BE2C (cell line): ENCODE measurements at regions not wholly inside any gene's neighbourhood (a gene's known extent, or its start where the extent isn't known, plus 50 kb on each side); places are given as distances from the start of the nearest gene placed in this dataset.

ENCODE experiments used
- DNase-seq: peaks from one replicate; pipeline ENCODE4 v3.0.0-alpha.2; 2020
- H3K27me3 ChIP-seq: fragments of 250-450 bp; sonication (Bioruptor Pico); 2 replicates; pipeline ENCODE4 v1.5.1; 2020; ENCODE audit warnings: mild to moderate bottlenecking
- H3K36me3 ChIP-seq: fragments of 250-450 bp; sonication (Bioruptor Pico); 2 replicates; pipeline ENCODE4 v1.5.1; 2020; ENCODE audit warnings: mild to moderate bottlenecking
- H3K4me1 ChIP-seq: fragments of 250-450 bp; sonication (Bioruptor Pico); 2 replicates; pipeline ENCODE4 v1.5.1; 2020
- H3K4me3 ChIP-seq: 2 replicates; pipeline ENCODE4 v1.5.1; 2011; ENCODE audit warnings: low read depth, low read length
- H3K9me3 ChIP-seq: fragments of 250-450 bp; sonication (Bioruptor Pico); 2 replicates; pipeline ENCODE4 v1.5.1; 2020
- TF ChIP-seq, protein P1 (sequence below): IDR thresholded peaks from 2 replicates; pipeline ENCODE4 v1.5.1; 2012; ENCODE audit warnings: mild to moderate bottlenecking, low read depth, low read length

DNA sequence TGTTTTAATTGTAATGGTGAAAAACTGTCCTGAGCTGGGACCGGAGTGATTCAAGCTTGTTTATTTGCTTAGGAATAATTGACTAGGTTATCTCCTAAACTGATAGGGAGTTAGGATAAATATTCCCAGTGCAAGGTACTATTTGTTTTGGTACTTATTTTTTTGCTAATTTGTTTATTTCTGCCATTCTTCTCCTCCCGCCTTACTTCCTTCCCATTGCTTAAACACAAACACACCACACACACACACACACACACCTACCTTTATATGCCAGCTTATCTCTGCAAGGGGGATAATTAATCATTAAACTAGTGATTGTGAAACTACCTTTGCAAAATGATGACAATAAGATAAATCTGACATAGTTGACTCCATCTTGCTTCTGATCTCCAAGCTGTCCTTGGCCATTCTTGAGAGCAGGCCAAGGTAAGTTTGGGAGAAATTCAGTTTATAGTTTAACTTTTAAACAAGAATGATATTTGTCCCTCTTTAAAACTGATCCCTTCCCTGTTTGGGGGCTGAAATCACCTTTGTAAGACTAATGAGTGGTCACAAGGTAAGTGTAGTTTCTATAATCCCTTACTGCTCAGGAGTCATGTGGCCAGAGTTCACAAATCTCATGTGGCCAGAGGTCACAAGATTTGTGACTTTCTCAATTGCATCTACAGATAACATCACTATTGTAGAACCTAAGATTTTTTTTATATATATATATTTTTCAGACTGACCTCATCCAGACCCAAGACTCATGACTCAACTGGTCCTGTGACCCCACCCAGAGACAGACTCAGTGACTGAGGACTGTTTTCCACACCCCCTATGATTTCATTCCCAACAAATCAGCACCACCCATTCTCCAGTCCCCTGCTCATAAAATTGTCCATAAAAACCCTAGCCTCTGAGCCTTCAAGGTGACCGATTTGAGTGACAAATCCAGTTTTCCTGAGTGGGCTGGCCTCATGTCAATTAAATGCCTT is 83.1 kb upstream of the LRRTM4 start:
- TF ChIP-seq, protein P1, sequence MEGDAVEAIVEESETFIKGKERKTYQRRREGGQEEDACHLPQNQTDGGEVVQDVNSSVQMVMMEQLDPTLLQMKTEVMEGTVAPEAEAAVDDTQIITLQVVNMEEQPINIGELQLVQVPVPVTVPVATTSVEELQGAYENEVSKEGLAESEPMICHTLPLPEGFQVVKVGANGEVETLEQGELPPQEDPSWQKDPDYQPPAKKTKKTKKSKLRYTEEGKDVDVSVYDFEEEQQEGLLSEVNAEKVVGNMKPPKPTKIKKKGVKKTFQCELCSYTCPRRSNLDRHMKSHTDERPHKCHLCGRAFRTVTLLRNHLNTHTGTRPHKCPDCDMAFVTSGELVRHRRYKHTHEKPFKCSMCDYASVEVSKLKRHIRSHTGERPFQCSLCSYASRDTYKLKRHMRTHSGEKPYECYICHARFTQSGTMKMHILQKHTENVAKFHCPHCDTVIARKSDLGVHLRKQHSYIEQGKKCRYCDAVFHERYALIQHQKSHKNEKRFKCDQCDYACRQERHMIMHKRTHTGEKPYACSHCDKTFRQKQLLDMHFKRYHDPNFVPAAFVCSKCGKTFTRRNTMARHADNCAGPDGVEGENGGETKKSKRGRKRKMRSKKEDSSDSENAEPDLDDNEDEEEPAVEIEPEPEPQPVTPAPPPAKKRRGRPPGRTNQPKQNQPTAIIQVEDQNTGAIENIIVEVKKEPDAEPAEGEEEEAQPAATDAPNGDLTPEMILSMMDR = no peak
- Histone ChIP-seq H3K36me3 (no peaks in the 10 kb centered on the region), H3K27me3 (no peaks in the 10 kb centered on the region), H3K4me1 (no peaks in the 10 kb centered on the region), H3K4me3 (no peak overlapping the region), H3K9me3 (no peaks in the 10 kb centered on the region)
- no peak for DNase-seq

DNA sequence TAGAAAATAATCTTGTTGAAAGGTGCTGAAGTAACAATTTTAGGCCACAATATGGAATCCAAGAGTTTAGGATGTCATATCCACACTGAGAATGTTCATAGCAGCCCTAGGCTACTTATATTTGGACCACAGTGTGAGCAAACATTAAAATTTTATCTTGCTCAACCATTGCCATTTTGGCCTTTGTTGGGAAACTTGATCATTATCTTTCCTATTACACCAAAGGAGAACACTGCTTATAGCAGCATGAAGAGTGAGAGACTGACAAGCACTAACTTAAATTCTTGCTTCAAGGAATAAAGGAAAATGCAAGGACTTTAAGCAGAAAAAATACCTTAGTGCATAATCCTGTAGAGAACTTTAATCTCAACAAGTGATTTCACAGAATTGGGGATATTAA is 86.3 kb upstream of the LRRTM4 start:
- TF ChIP-seq, protein P1 = no peak

DNA sequence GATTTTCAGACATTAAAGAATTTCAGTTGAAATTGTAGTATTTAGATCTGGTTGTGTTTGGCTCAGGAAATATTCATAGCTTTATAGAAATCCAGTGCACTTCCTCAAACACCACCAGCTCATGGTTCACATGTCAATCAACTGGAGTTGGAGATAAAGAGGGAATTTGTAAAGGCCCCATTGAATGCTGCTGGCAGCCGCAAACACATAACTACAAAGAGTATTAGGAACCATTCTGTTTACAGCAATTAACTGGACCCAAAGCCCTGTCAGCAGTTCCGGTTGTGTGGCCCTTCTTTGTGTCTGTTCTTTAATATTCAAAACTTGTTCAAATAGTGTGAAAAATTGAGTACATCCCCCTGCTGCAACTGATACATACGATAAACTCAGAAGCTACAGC is 107.4 kb upstream of the LRRTM4 start:
- no peaks in the 10 kb centered on the region for H3K36me3 ChIP-seq
- H3K9me3 ChIP-seq = no peaks in the 10 kb centered on the region
- H3K27me3 ChIP-seq = no peaks in the 10 kb centered on the region
- H3K4me1 ChIP-seq = no peaks in the 10 kb centered on the region
- TF ChIP-seq, protein P1 = no peak
- H3K4me3 ChIP-seq = no peak overlapping the region
- DNase-seq = no peak

More for the DNA sequence above, 86.3 kb upstream of the LRRTM4 start:
- H3K36me3 ChIP-seq = no peaks in the 10 kb centered on the region
- H3K27me3 ChIP-seq = no peaks in the 10 kb centered on the region
- H3K4me3 ChIP-seq = no peak overlapping the region
- no peaks in the 10 kb centered on the region for H3K4me1 ChIP-seq
- no peaks in the 10 kb centered on the region for H3K9me3 ChIP-seq
- DNase-seq = no peak

DNA sequence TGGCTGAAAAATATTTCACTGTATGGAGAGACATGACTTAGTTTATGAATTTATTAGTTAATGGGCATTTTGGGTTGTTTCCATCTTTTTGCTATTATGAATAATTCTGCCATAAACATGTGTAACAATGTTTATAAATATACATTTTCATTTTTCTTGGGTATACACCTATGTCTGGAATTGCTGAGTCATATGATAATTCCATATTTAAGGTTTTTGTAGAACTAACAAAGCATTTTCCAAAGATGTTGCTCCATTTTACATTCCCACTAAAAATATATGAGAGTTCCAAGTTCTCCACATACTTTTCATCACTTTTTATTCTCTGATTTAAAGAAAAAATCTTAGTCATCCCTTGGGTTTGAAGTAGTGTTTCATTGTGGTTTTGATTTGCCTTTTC is 108.8 kb upstream of the LRRTM4 start:
- DNase-seq = no peak
- H3K36me3 ChIP-seq = no peaks in the 10 kb centered on the region
- no peaks in the 10 kb centered on the region for H3K27me3 ChIP-seq
- H3K4me3 ChIP-seq = no peak overlapping the region
- no peaks in the 10 kb centered on the region for H3K4me1 ChIP-seq
- no peaks in the 10 kb centered on the region for H3K9me3 ChIP-seq
- TF ChIP-seq, protein P1 = no peak

DNA sequence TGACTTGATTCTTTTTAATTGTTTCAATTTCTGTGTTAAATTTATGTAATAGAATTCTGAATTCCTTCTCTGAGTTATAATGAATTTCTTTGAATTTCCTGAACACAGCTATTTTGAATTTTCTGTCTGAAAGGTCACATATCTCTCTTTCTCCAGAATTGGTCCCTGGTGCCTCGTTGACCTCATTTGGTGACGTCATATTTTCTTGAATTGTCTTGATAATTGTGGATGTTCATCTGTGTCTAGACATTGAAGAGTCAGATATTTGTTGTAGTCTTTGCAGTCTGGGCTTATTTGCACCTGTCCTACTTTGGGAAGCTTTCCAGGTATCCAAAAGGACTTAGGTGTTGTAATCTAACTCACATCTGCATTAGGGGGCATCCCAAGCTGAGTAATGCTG is 111.4 kb upstream of the LRRTM4 start:
- H3K27me3 ChIP-seq = no peaks in the 10 kb centered on the region

More for the DNA sequence above, 111.4 kb upstream of the LRRTM4 start:
- no peak for DNase-seq
- Histone ChIP-seq H3K36me3 (no peaks in the 10 kb centered on the region), H3K9me3 (no peaks in the 10 kb centered on the region), H3K4me1 (no peaks in the 10 kb centered on the region), H3K4me3 (no peak overlapping the region)
- TF ChIP-seq, protein P1 = no peak
